Astrocyte (in vitro differentiated cells and primary cell): ENCODE measurements at regions not wholly inside any gene's neighbourhood (a gene's known extent, or its start where the extent isn't known, plus 50 kb on each side); places are given as distances from the start of the nearest gene placed in this dataset.

Experiments
- EZH2 ChIP-seq: IDR thresholded peaks from 2 replicates; pipeline ENCODE4 v1.6.1; 2012; ENCODE audit warnings: mild to moderate bottlenecking, low read length, inconsistent platforms; ENCODE audit not compliant: insufficient read depth
- TF ChIP-seq, protein P1 (sequence below): IDR thresholded peaks from 2 replicates; pipeline ENCODE4 v1.5.1; 2011; ENCODE audit warnings: low read depth, mild to moderate bottlenecking, inconsistent platforms, low read length, moderate library complexity; ENCODE audit not compliant: insufficient read depth

DNA sequence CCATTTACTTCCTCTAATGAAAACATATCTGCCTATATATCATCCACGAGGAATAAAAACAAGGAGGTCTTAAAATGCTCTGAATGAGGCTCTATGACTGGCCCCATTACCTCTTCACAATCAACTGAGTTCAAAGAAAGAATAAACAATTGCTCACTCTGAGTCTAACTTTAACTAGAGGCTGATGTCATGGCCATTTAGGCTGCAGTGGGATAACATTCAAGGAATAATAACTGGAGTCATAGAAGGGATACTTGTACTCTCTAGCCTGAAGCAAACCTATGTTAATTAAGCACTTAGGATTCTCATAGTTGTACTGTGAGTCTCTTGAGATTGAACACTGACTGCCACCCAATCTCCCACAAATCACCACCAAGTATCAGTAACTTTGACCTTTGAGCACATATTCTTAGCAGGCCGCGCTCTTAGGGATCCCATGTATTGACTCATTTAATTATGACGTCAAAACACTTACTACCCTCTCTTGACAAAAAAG, 70.2 kb downstream of the PERP start:
- TF ChIP-seq, protein P1, sequence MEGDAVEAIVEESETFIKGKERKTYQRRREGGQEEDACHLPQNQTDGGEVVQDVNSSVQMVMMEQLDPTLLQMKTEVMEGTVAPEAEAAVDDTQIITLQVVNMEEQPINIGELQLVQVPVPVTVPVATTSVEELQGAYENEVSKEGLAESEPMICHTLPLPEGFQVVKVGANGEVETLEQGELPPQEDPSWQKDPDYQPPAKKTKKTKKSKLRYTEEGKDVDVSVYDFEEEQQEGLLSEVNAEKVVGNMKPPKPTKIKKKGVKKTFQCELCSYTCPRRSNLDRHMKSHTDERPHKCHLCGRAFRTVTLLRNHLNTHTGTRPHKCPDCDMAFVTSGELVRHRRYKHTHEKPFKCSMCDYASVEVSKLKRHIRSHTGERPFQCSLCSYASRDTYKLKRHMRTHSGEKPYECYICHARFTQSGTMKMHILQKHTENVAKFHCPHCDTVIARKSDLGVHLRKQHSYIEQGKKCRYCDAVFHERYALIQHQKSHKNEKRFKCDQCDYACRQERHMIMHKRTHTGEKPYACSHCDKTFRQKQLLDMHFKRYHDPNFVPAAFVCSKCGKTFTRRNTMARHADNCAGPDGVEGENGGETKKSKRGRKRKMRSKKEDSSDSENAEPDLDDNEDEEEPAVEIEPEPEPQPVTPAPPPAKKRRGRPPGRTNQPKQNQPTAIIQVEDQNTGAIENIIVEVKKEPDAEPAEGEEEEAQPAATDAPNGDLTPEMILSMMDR = no peak
- TF ChIP-seq EZH2 = no peak
